Activated naive CD4-positive, alpha-beta T cell treated with anti-CD3 and anti-CD28 coated beads for 36 hours (primary cell): ENCODE measurements at regions not wholly inside any gene's neighbourhood (a gene's known extent, or its start where the extent isn't known, plus 50 kb on each side); places are given as distances from the start of the nearest gene placed in this dataset.

Experiments
- CTCF ChIA-PET: fragments of 350-600 bp; sonication (Branson Sonifier 250); formaldehyde crosslinking; loops from one replicate; lab custom pipeline; 2021; ENCODE audit warnings: antibody characterized with exemption; lab: Charles Lee
- DNase-seq: peaks from one replicate; pipeline ENCODE4 v3.0.0-alpha.2; 2020
- H3K27ac Mint-ChIP-seq: one replicate; pipeline ENCODE4 v1.8.0; 2021; ENCODE audit warnings: mild to moderate bottlenecking, mixed read lengths
- H3K27me3 Mint-ChIP-seq: one replicate; pipeline ENCODE4 v1.8.0; 2021; ENCODE audit warnings: low read depth, mixed read lengths
- H3K36me3 Mint-ChIP-seq: one replicate; pipeline ENCODE4 v1.8.0; 2021; ENCODE audit warnings: low read depth, mixed read lengths
- H3K4me1 Mint-ChIP-seq: one replicate; pipeline ENCODE4 v1.8.0; 2021; ENCODE audit warnings: low read depth, mixed read lengths
- H3K4me3 Mint-ChIP-seq: one replicate; pipeline ENCODE4 v1.8.0; 2021; ENCODE audit warnings: mild to moderate bottlenecking, moderate library complexity, mixed read lengths
- H3K9me3 Mint-ChIP-seq: one replicate; pipeline ENCODE4 v1.8.0; 2021; ENCODE audit warnings: mixed read lengths
- intact Hi-C: fragments of 100-400 bp; cut with micrococcal nuclease; formaldehyde crosslinking; loops from one replicate; pipeline ENCODE4 v1.15.1; 2023

DNA sequence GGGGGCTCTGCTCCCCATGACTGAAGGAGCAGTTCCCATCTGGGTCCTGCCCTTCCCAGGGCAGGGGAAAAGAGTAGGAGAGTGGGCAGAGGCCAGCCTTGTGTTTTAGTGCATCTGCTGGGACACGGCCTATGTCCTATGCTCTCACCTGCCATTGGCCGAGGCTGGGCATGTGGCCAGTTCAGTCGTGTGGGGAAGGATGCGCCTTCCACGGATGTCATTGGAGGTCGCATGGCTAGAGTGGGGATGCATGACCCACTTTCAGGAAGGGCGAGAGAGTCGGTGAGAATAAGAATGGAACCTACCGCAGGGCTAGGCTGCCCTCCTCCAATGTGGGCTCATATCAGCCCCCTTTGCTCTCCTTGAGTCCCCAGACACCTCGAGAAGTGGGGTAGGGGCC is 70.9 kb upstream of the HAAO start:
- Mint-ChIP-seq H3K9me3 (peaks cover 2% of the 10 kb centered on the region), H3K27me3 (no peaks in the 10 kb centered on the region), H3K27ac (no peak overlapping the region), H3K4me3 (no peak overlapping the region), H3K4me1 (peaks cover 7% of the 10 kb centered on the region), H3K36me3 (no peaks in the 10 kb centered on the region)
- intact Hi-C loops: no loop called here
- CTCF ChIA-PET: interaction anchor here (0.6 kb wide), 1 partner anchor 21 kb away, joined by 3 read pairs; no protein-coding TSS in a partner anchor
- no peak for DNase-seq

DNA sequence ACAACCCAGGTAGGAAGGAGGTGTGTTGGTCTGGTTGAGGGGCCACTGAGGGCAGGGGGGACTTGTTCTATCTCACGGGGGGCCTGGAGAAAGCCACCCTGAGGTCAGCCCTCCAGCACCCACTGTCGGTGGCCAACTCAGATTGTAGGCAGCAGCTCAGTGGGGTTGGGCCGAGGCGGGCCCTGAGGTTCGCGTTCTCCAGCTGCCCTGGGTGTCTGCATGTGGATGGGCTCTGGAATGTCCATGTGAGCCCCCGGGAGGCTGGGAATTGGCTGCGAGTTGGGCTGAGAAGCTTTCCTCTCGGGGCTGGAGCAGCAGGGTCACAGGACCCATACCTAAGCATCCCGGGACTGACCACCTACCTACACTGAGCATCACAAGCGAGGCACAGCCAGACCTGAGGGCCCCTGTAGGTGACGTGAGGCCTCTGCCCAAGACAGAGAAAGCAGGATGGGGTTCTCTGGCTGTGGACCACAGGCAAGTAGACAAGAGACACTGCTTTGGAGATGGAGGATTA is 70.3 kb upstream of the HAAO start:
- H3K9me3 Mint-ChIP-seq: peaks cover 2% of the 10 kb centered on the region
- no peaks in the 10 kb centered on the region for H3K27me3 Mint-ChIP-seq
- peaks cover 12% of the 10 kb centered on the region for H3K4me1 Mint-ChIP-seq
- DNase-seq: no peak
- H3K27ac Mint-ChIP-seq: no peak overlapping the region
- no peak overlapping the region for H3K4me3 Mint-ChIP-seq
- CTCF ChIA-PET: interaction anchor here (0.6 to 0.9 kb wide), 3 partner anchors 14 to 31 kb away, joined by 3 to 5 read pairs (median 3); no protein-coding TSS in a partner anchor
- intact Hi-C loops: no loop called here
- no peaks in the 10 kb centered on the region for H3K36me3 Mint-ChIP-seq

DNA sequence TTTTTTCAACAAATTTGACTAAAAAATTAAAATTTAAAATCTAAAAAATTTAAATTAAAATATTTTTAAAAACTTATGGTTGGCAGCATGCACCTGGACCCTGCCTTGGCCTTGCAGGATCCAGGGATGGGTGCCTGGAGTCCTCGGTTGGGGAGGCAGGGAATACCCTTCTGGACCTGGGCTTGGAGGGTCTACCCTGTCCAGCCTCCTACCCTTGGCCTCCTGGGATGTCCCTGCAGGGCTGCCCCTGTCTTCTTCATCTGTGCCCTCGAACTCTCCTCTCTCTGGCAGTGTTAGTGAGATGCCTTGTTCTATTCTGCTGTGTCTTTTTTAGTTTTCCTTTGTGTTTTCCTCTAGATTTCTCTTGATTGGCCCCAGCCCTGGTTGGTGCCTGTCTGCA is 68.9 kb upstream of the HAAO start:
- no peaks in the 10 kb centered on the region for H3K27me3 Mint-ChIP-seq
- H3K4me1 Mint-ChIP-seq: peaks cover 12% of the 10 kb centered on the region
- CTCF ChIA-PET: interaction anchor here (0.8 kb wide), 1 partner anchor 93 kb away, joined by 3 read pairs; no protein-coding TSS in a partner anchor
- peaks cover 2% of the 10 kb centered on the region for H3K9me3 Mint-ChIP-seq
- H3K4me3 Mint-ChIP-seq: no peak overlapping the region
- no peak overlapping the region for H3K27ac Mint-ChIP-seq
- H3K36me3 Mint-ChIP-seq: no peaks in the 10 kb centered on the region
- intact Hi-C loops: no loop called here
- DNase-seq: no peak

DNA sequence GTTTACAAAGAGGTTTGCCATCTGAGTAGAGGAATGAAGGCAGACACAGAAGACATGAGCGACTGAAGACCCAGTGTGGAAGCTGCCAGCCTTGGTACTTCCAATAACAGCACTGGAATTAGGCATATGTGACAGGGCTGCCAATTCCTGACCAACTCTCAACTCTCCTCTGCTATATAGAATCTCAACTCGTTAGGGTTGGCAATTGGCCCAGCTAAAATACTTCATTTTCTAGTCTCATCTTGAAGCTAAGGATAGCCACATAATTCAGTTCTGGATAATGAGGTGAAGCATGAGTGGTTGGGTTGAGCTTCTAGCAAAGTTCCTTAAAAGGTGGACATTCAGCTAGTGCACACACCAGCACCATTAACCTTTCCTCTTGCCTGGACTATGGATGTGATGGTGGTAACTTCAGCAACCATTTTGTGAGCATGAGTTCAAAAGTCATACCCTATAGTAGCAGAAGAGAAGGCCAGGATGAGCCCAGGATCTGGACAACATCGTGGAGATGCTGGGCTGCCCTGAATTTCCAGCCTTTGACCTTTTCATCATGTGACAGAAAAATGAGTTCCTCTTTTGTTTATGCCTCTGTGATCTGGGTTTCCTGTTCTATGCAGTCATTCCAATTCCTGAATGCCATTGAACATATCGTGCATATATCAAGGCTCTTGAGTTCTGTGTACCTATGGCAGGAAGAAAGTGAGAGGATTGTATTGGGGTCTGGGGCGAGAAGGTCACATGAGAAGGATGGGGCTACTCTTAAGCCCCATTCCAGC is 68.1 kb upstream of the HAAO start:
- CTCF ChIA-PET: interaction anchor here (0.6 to 2.9 kb wide), 12 partner anchors 13 to 747 kb away, joined by 3 to 10 read pairs (median 4); no protein-coding TSS in a partner anchor

DNA sequence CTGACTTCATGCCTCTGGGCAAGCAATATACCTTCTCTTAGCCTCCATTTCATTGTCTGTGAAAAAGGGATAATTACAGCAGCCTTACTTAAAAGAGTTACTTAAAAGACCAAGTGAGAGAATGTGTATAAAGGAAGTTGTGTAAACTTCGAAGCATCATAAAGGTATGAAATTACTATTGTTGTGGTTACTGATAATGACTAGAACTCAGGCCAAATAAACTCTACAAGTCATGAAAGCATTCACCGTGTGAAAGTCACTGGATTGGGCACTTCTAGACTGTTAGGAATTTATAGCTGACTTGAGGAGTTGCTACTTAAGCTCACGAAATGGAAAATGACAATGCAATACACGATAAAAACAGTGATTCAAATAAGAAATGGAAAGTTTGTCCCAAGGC is 67.4 kb upstream of the HAAO start:
- H3K4me3 Mint-ChIP-seq: no peak overlapping the region
- DNase-seq: no peak
- H3K27me3 Mint-ChIP-seq: no peaks in the 10 kb centered on the region
- no peaks in the 10 kb centered on the region for H3K36me3 Mint-ChIP-seq
- peaks cover 2% of the 10 kb centered on the region for H3K9me3 Mint-ChIP-seq
- no peak overlapping the region for H3K27ac Mint-ChIP-seq
- CTCF ChIA-PET: interaction anchor here (0.6 to 2.9 kb wide), 27 partner anchors 10 to 748 kb away, joined by 3 to 15 read pairs (median 4); no protein-coding TSS in a partner anchor
- peaks cover 12% of the 10 kb centered on the region for H3K4me1 Mint-ChIP-seq
- intact Hi-C loops: loop anchor here (1.0 to 2.0 kb wide), 7 partner anchors 32 to 753 kb away; no protein-coding TSS in a partner anchor

More for the DNA sequence above, 68.1 kb upstream of the HAAO start:
- Mint-ChIP-seq H3K4me3 (no peak overlapping the region), H3K27me3 (no peaks in the 10 kb centered on the region), H3K36me3 (no peaks in the 10 kb centered on the region), H3K9me3 (peaks cover 2% of the 10 kb centered on the region), H3K4me1 (peaks cover 12% of the 10 kb centered on the region), H3K27ac (no peak overlapping the region)
- no peak for DNase-seq
- intact Hi-C loops: no loop called here

DNA sequence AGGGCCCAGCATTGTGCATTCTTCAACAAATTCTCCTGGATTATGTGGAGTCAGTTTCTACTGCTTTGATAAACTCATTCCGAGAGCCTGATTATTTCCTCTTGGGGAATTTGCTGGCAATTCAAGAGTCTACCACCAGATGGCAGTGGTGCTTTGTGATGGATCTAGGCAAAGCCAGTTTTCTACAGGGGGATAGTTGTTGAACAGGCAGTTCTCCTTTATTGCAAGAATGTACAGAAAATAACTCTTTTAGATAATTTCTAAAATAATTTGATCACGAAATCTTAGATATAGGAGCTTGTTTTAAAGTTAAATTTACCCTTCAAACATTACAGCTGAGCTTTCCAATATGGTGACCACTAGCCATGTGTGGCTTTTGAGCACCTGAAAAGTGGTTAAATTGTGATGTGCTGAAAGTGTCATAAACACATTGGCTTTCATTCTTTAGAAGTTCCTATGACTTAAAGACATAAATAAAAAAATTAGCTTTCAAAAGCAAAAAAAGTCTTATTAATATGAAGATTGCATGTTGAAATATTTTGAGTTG is 66.7 kb upstream of the HAAO start:
- intact Hi-C loops: loop anchor here (1.0 to 2.0 kb wide), 7 partner anchors 32 to 753 kb away; no protein-coding TSS in a partner anchor
- Mint-ChIP-seq H3K27ac (no peak overlapping the region), H3K9me3 (peaks cover 2% of the 10 kb centered on the region), H3K4me1 (peaks cover 12% of the 10 kb centered on the region), H3K36me3 (no peaks in the 10 kb centered on the region), H3K27me3 (no peaks in the 10 kb centered on the region), H3K4me3 (no peak overlapping the region)
- CTCF ChIA-PET: interaction anchor here (0.6 to 2.9 kb wide), 26 partner anchors 10 to 718 kb away, joined by 3 to 15 read pairs (median 4); no protein-coding TSS in a partner anchor
- DNase-seq: peak; percentile 91

DNA sequence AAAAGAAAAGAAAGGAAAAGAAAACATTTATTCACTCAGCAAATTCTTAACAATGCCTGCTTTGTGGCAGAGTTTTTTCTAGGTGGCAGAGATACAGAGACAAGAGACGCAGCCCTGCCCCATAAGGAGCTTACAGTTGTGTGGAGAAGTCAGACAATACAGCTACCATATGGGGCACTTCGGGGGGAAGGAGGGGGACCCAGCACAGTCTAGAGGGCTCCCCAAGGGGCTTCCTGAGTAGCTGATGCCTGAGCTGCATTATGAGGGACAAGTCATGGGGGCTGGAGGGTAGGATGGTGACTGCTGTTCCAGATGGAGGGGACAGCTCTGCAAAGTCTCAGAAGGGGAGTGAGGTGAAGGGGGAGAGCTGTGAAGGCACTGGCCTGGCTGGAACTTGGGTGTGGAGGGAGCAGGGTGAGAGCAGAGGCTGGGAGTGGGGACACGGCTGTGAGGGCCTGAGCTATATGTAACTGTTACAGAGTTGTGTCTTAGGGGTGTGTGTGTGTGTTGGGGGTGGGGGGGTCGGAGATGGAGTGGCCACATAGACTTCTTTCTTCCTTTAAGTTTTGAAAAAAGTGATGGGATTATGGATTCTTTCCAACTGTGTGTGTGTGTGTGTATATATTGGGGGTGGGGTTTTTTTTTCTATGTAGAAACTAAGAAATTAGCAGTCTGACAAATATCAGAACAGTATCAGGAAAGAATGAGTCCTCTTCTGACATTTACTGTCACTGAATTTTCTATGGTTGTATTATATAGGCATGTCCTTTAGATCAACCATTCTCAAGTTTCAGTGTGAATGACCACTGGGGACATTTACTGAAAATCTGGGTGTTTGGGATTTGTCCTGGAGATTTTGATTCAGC is 66.0 kb upstream of the HAAO start:
- CTCF ChIA-PET: interaction anchor here (0.6 to 2.9 kb wide), 23 partner anchors 9 to 719 kb away, joined by 3 to 15 read pairs (median 4); no protein-coding TSS in a partner anchor
- peaks cover 12% of the 10 kb centered on the region for H3K4me1 Mint-ChIP-seq
- H3K9me3 Mint-ChIP-seq: peaks cover 2% of the 10 kb centered on the region
- no peak overlapping the region for H3K4me3 Mint-ChIP-seq
- no peaks in the 10 kb centered on the region for H3K27me3 Mint-ChIP-seq
- no peak overlapping the region for H3K27ac Mint-ChIP-seq
- intact Hi-C loops: loop anchor here (1.0 to 2.0 kb wide), 7 partner anchors 31 to 754 kb away; no protein-coding TSS in a partner anchor
- H3K36me3 Mint-ChIP-seq: no peaks in the 10 kb centered on the region
- DNase-seq: no peak

DNA sequence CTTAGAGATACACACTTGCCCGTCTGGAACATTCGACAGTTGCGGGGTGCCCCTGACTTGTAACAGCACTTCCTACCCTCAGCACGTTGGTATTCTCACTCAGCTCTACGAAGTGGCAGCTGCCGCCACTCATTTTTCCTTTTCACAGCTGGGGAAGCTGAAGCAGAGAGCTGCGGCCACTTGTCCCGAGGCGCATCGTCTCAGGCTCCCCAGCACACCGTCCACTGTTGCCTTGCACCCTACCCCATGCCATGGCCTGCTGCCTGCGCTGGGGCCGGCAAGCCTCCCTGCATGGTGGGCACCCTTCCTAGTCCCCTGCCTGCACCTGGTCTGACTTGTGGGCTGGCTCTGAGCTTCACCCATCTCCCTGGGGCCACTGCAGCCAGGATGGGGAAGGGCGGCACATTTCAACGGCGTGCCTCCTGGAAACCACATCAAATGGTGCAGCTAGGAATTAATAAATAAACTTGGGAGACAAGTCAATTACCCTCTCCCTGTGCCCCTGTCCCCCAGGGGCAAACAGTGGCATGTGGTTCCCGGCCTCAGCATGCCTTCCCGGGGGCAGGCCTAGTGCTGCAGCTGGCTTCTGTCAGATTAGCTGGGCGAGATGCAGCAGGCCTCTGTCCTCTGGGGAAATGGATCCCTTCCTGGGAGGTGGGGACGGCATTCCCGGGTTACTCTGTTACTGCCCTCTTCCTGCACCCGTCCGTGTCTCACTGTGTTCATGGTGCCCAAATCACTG is 64.7 kb upstream of the HAAO start:
- DNase-seq: no peak
- H3K4me1 Mint-ChIP-seq: peaks cover 12% of the 10 kb centered on the region
- peaks cover 2% of the 10 kb centered on the region for H3K9me3 Mint-ChIP-seq
- H3K4me3 Mint-ChIP-seq: no peak overlapping the region
- intact Hi-C loops: no loop called here
- CTCF ChIA-PET: interaction anchor here (0.7 to 2.9 kb wide), 7 partner anchors 19 to 627 kb away, joined by 3 to 15 read pairs (median 4); no protein-coding TSS in a partner anchor
- H3K27me3 Mint-ChIP-seq: no peaks in the 10 kb centered on the region
- no peaks in the 10 kb centered on the region for H3K36me3 Mint-ChIP-seq
- no peak overlapping the region for H3K27ac Mint-ChIP-seq

DNA sequence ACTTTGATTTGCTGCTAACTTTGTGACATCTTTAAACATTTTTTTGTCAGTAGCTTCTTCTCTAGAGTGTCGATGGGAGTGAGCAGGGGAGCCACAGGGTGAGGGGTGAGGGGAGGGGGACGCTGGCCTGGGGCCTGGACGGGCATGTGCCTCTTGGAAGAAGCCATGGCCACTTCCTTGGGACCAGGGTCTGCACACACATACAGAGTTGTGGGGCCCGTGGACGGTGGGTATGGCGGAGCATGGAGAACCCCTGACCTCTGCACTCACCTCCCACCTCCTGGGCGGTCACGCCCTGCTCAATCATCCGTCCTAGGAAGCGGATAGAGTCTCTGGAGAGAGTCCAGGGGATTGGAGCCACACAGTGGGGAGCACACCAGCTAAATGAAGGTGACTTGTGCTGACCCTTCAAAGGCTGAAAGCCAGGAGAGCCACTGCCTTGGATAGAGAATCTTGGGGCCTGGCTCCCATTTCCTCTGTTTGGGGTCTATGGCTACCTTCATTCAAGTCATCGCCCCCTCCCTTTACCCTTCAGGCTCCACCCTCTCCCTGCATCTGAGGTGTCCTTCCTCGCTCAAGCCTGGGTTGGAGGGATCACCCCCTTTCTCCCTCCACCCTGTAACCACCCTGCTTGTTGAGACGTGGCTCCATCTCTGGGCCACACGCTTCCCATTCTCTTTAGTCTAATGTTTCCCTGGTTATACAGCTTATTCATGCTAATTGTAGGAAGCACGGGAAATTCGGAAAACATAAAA is 63.9 kb upstream of the HAAO start:
- H3K4me1 Mint-ChIP-seq: peaks cover 12% of the 10 kb centered on the region
- no peak for DNase-seq
- no peaks in the 10 kb centered on the region for H3K36me3 Mint-ChIP-seq
- CTCF ChIA-PET: interaction anchor here (1.9 kb wide), 1 partner anchor 28 kb away, joined by 12 read pairs; no protein-coding TSS in a partner anchor
- peaks cover 2% of the 10 kb centered on the region for H3K9me3 Mint-ChIP-seq
- intact Hi-C loops: no loop called here
- H3K27me3 Mint-ChIP-seq: no peaks in the 10 kb centered on the region
- no peak overlapping the region for H3K4me3 Mint-ChIP-seq
- H3K27ac Mint-ChIP-seq: no peak overlapping the region

DNA sequence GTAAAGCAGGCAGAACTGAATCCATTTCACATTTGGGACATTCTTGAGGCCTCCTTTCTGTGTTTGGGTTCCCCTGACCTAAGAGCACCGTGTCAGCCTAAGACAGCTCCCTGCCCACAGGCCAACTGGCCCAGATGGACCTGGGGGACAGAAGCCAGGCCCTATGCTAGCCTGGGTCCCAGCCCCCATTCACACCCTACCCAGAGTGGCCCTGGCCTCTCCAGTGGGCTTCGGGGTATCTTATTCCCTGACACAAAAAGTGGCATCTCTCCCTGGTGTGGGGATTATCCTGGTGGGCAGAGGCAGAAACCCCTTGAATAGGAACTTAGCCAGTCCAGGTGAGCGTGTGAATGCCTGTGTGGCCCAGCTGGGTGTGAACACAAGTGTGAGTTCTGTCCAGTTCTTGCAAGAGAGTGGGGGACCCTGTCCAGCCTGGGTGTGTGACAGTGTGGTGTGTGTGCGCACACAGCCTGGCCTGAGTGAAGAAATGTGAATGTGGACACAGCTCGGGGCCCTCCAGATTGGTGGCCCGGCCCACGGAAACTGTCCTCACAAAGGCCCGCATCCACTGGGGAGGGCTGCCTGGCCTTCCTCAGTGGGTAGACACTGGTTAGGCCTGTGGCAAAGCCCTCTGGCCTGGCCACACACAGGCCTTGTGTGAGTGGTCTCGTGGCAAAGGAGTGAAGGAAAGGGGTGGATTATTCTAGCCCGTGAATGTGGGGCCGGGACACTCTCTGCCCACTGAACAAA is 63.0 kb upstream of the HAAO start:
- no peaks in the 10 kb centered on the region for H3K9me3 Mint-ChIP-seq
- no peak overlapping the region for H3K27ac Mint-ChIP-seq
- no peaks in the 10 kb centered on the region for H3K36me3 Mint-ChIP-seq
- CTCF ChIA-PET: interaction anchor here (0.6 to 0.9 kb wide), 2 partner anchors 28 to 629 kb away, joined by 3 read pairs; no protein-coding TSS in a partner anchor
- intact Hi-C loops: no loop called here
- H3K4me1 Mint-ChIP-seq: peaks cover 12% of the 10 kb centered on the region
- DNase-seq: no peak
- no peak overlapping the region for H3K4me3 Mint-ChIP-seq
- no peaks in the 10 kb centered on the region for H3K27me3 Mint-ChIP-seq
